HL-60 (cell line): ENCODE measurements at regions not wholly inside any gene's neighbourhood (a gene's known extent, or its start where the extent isn't known, plus 50 kb on each side); places are given as distances from the start of the nearest gene placed in this dataset.

Experiments used
- DNase-seq, 2 experiments: peaks; one replicate each; pipeline ENCODE4 v3.0.0-alpha.2; 2010 to 2020; ENCODE audit warnings: low read depth in 1 of 2, low spot score in 1 of 2
- H3K27ac ChIP-seq: fragments of 250-450 bp; sonication (Bioruptor Pico); replicated peaks from 2 replicates; pipeline ENCODE4 v1.5.1; 2020; ENCODE audit warnings: mild to moderate bottlenecking, moderate library complexity
- H3K27me3 ChIP-seq: fragments of 250-450 bp; sonication (Bioruptor Pico); 2 replicates; pipeline ENCODE4 v1.5.1; 2021; ENCODE audit warnings: mild to moderate bottlenecking, moderate library complexity; ENCODE audit not compliant: insufficient read depth, poor library complexity, severe bottlenecking
- H3K4me3 ChIP-seq: replicated peaks from 2 replicates; pipeline ENCODE4 v1.5.1; 2011; ENCODE audit warnings: mild to moderate bottlenecking, control low read depth, low read length; ENCODE audit not compliant: insufficient read depth
- GABPA ChIP-seq: IDR thresholded peaks from 2 replicates; pipeline ENCODE4 v1.6.1; 2012; ENCODE audit warnings: low read depth
- POLR2AphosphoS5 ChIP-seq: IDR thresholded peaks from 2 replicates; pipeline ENCODE4 v1.6.1; 2012; ENCODE audit warnings: low read depth
- REST ChIP-seq: IDR thresholded peaks from 2 replicates; pipeline ENCODE4 v1.6.1; 2012; ENCODE audit warnings: low read depth; ENCODE audit not compliant: insufficient replicate concordance
- SPI1 ChIP-seq: IDR thresholded peaks from 2 replicates; pipeline ENCODE4 v1.6.1; 2012; ENCODE audit warnings: low read depth, mild to moderate bottlenecking, borderline replicate concordance
- TF ChIP-seq, protein P1 (sequence below): IDR thresholded peaks from one replicate; pipeline ENCODE4 v1.5.1; 2011; ENCODE audit warnings: low read length, control low read depth, inconsistent platforms; ENCODE audit not compliant: insufficient read depth

- Histone ChIP-seq H3K4me3 (no peak overlapping the region), H3K27me3 (no peaks in the 10 kb centered on the region), H3K27ac (no peak overlapping the region)
- TF ChIP-seq GABPA (no peak), SPI1 (no peak), POLR2AphosphoS5 (no peak), REST (no peak)
- TF ChIP-seq, protein P1, sequence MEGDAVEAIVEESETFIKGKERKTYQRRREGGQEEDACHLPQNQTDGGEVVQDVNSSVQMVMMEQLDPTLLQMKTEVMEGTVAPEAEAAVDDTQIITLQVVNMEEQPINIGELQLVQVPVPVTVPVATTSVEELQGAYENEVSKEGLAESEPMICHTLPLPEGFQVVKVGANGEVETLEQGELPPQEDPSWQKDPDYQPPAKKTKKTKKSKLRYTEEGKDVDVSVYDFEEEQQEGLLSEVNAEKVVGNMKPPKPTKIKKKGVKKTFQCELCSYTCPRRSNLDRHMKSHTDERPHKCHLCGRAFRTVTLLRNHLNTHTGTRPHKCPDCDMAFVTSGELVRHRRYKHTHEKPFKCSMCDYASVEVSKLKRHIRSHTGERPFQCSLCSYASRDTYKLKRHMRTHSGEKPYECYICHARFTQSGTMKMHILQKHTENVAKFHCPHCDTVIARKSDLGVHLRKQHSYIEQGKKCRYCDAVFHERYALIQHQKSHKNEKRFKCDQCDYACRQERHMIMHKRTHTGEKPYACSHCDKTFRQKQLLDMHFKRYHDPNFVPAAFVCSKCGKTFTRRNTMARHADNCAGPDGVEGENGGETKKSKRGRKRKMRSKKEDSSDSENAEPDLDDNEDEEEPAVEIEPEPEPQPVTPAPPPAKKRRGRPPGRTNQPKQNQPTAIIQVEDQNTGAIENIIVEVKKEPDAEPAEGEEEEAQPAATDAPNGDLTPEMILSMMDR, result no peak
- DNase-seq, result no peak
Observed at GRCh38 chr4:163976588-163976987, 482.1 kb downstream of the TMA16 start.

GRCh38 chr4:163988391-163988790, 493.9 kb downstream of the TMA16 start:
- Histone ChIP-seq H3K4me3 (no peak overlapping the region), H3K27me3 (no peaks in the 10 kb centered on the region), H3K27ac (no peak overlapping the region)
- TF ChIP-seq, protein P1, result no peak
- TF ChIP-seq REST (no peak), GABPA (no peak), POLR2AphosphoS5 (no peak), SPI1 (no peak)
- DNase-seq, result no peak

GRCh38 chr4:163988865-163989264, 494.4 kb downstream of the TMA16 start:
- no peak overlapping the region for H3K27ac ChIP-seq
- TF ChIP-seq REST (no peak), GABPA (no peak), SPI1 (no peak), POLR2AphosphoS5 (no peak)
- TF ChIP-seq, protein P1, result no peak
- no peak for DNase-seq
- H3K4me3 ChIP-seq, result no peak overlapping the region
- H3K27me3 ChIP-seq, result no peaks in the 10 kb centered on the region
